GM12892 (cell line): ENCODE measurements at regions not wholly inside any gene's neighbourhood (a gene's known extent, or its start where the extent isn't known, plus 50 kb on each side); places are given as distances from the start of the nearest gene placed in this dataset.

Experiments used
- POLR2A ChIP-seq: IDR thresholded peaks from 2 replicates; pipeline ENCODE4 v1.6.1; 2011; ENCODE audit warnings: low read depth, low read length, control low read depth
- TAF1 ChIP-seq: IDR thresholded peaks from 2 replicates; pipeline ENCODE4 v1.6.1; 2011; ENCODE audit warnings: low read depth, mild to moderate bottlenecking, control low read depth, low read length, borderline replicate concordance

GRCh38 chr18:22044474-22045220, 124.7 kb upstream of the GATA6 start:
- TF ChIP-seq TAF1 (no peak), POLR2A (no peak)
